GM23338 (cell line): ENCODE measurements at regions not wholly inside any gene's neighbourhood (a gene's known extent, or its start where the extent isn't known, plus 50 kb on each side); places are given as distances from the start of the nearest gene placed in this dataset.

ENCODE experiments used
- ATAC-seq: fragments of 200-7000 bp; cut with Tn5 transposase; 3 replicates; pipeline ENCODE4 v1.9.1; 2020
- DNase-seq: peaks from one replicate; pipeline ENCODE4 v3.0.0-alpha.2; 2015; ENCODE audit warnings: low spot score
- H2AFZ ChIP-seq: fragments of 200-600 bp; sonication (generic); 2 replicates; pipeline ENCODE4 v1.8.0; 2016; ENCODE audit warnings: antibody characterized with exemption, mild to moderate bottlenecking, moderate library complexity
- H3F3A ChIP-seq: fragments of 200-600 bp; sonication (generic); replicated peaks from 2 replicates; pipeline ENCODE4 v1.8.0; 2017; ENCODE audit warnings: antibody characterized with exemption, mixed run types, low read depth
- H3K27ac ChIP-seq: fragments of 200-600 bp; sonication (generic); 2 replicates; pipeline ENCODE4 v1.6.1; 2016; ENCODE audit warnings: low read depth
- H3K27me3 ChIP-seq: fragments of 200-600 bp; sonication (generic); 2 replicates; pipeline ENCODE4 v1.8.0; 2016; ENCODE audit warnings: mild to moderate bottlenecking, mixed run types, moderate library complexity; ENCODE audit not compliant: insufficient read depth
- H3K36me3 ChIP-seq: fragments of 200-600 bp; sonication (generic); 2 replicates; pipeline ENCODE4 v1.8.0; 2016; ENCODE audit warnings: mild to moderate bottlenecking; ENCODE audit not compliant: insufficient read depth
- H3K4me1 ChIP-seq: fragments of 200-600 bp; sonication (generic); 2 replicates; pipeline ENCODE4 v1.8.0; 2016; ENCODE audit warnings: mild to moderate bottlenecking, moderate library complexity; ENCODE audit not compliant: insufficient read depth
- H3K4me2 ChIP-seq: fragments of 200-600 bp; sonication (generic); 2 replicates; pipeline ENCODE4 v1.7.1; 2017; ENCODE audit warnings: mixed run types
- H3K4me3 ChIP-seq: fragments of 200-600 bp; sonication (generic); 2 replicates; pipeline ENCODE4 v1.6.1; 2016; ENCODE audit warnings: mixed run types
- H3K79me2 ChIP-seq: fragments of 200-600 bp; sonication (generic); replicated peaks from 2 replicates; pipeline ENCODE4 v1.8.0; 2017; ENCODE audit warnings: mild to moderate bottlenecking; ENCODE audit not compliant: insufficient read depth
- H3K9me2 ChIP-seq: fragments of 200-600 bp; sonication (generic); 2 replicates; pipeline ENCODE4 v1.8.0; 2017; ENCODE audit not compliant: insufficient read depth
- H4K20me1 ChIP-seq: fragments of 200-600 bp; sonication (generic); replicated peaks from 2 replicates; pipeline ENCODE4 v1.8.0; 2017; ENCODE audit warnings: mild to moderate bottlenecking; ENCODE audit not compliant: insufficient read depth
- H3K27ac Mint-ChIP-seq: 2 replicates; pipeline ENCODE4 v1.8.0; 2020; ENCODE audit warnings: inconsistent platforms, mild to moderate bottlenecking, moderate library complexity, mixed read lengths
- H3K27me3 Mint-ChIP-seq: 3 replicates; pipeline ENCODE4 v1.8.0; 2022; ENCODE audit warnings: low read depth, mild to moderate bottlenecking, moderate library complexity, mixed read lengths, inconsistent platforms; ENCODE audit not compliant: insufficient read depth, poor library complexity
- H3K36me3 Mint-ChIP-seq: 3 replicates; pipeline ENCODE4 v1.8.0; 2021; ENCODE audit warnings: low read depth, mild to moderate bottlenecking, inconsistent platforms, moderate library complexity, mixed read lengths
- H3K4me1 Mint-ChIP-seq: 3 replicates; pipeline ENCODE4 v1.8.0; 2020; ENCODE audit warnings: mild to moderate bottlenecking, inconsistent platforms, mixed read lengths
- H3K4me3 Mint-ChIP-seq: 3 replicates; pipeline ENCODE4 v1.8.0; 2021; ENCODE audit warnings: moderate library complexity, mild to moderate bottlenecking, inconsistent platforms, mixed read lengths
- H3K9me3 Mint-ChIP-seq: 3 replicates; pipeline ENCODE4 v1.8.0; 2020; ENCODE audit warnings: moderate library complexity, mild to moderate bottlenecking, inconsistent platforms, mixed read lengths
- CTCF ChIP-seq, 2 experiments: fragments of 200-600 bp in 1 of 2; sonication (generic) in 1 of 2; conservative IDR thresholded peaks; 2 replicates each; pipeline versions ENCODE4 v1.5.1 to v1.6.1; 2016 to 2017; ENCODE audit warnings: antibody characterized with exemption in 2 of 2, low read depth in 2 of 2, mild to moderate bottlenecking in 2 of 2, moderate library complexity in 1 of 2
- ETS1 ChIP-seq: IDR thresholded peaks from 2 replicates; pipeline ENCODE4 v1.6.1; 2016; ENCODE audit warnings: antibody characterized with exemption
- EZH2 ChIP-seq: fragments of 200-600 bp; sonication (generic); IDR thresholded peaks from one replicate; pipeline ENCODE4 v1.8.0; 2017; ENCODE audit warnings: antibody characterized with exemption, mild to moderate bottlenecking, low read depth; ENCODE audit not compliant: unreplicated experiment
- JUNB ChIP-seq: IDR thresholded peaks from one replicate; pipeline ENCODE4 v1.6.1; 2016; ENCODE audit warnings: antibody characterized with exemption; ENCODE audit not compliant: unreplicated experiment
- NANOG ChIP-seq: IDR thresholded peaks from 2 replicates; pipeline ENCODE4 v1.6.1; 2016; ENCODE audit warnings: antibody characterized with exemption, borderline replicate concordance
- POLR2AphosphoS5 ChIP-seq: IDR thresholded peaks from 2 replicates; pipeline ENCODE4 v1.6.1; 2016; ENCODE audit warnings: antibody characterized with exemption, low read depth
- REST ChIP-seq: IDR thresholded peaks from one replicate; pipeline ENCODE4 v1.6.1; 2018; ENCODE audit warnings: antibody characterized with exemption; ENCODE audit not compliant: unreplicated experiment
- STAT1 ChIP-seq: IDR thresholded peaks from one replicate; pipeline ENCODE4 v1.6.1; 2016; ENCODE audit warnings: antibody characterized with exemption; ENCODE audit not compliant: unreplicated experiment
- ZNF114 ChIP-seq: fragments of 250-450 bp; sonication (Bioruptor Pico); IDR thresholded peaks from 2 replicates; pipeline ENCODE4 v1.5.0; 2020; ENCODE audit warnings: mild to moderate bottlenecking, moderate library complexity
- ZNF331 ChIP-seq: fragments of 250-450 bp; sonication (Bioruptor Pico); IDR thresholded peaks from 2 replicates; pipeline ENCODE4 v1.5.0; 2020; ENCODE audit warnings: low read depth, mild to moderate bottlenecking, moderate library complexity
- ZNF462 ChIP-seq: fragments of 250-450 bp; sonication (Bioruptor Pico); IDR thresholded peaks from 2 replicates; pipeline ENCODE4 v1.5.0; 2020; ENCODE audit warnings: mild to moderate bottlenecking, moderate library complexity

- TF ChIP-seq ZNF462 (CRISPR knock-in tag): no peak
- no peak for TF ChIP-seq NANOG
- TF ChIP-seq POLR2AphosphoS5: no peak
- TF ChIP-seq EZH2: no peak
- no peak for TF ChIP-seq ZNF114 (CRISPR knock-in tag)
- TF ChIP-seq ETS1: no peak
- TF ChIP-seq STAT1: no peak
Measured at GRCh38 chr4:126956184-126956897, 676.4 kb upstream of the INTU start (continued).

GRCh38 chr4:126957556-126957955 is 675.2 kb upstream of the INTU start:
- no peaks in the 10 kb centered on the region for H3F3A ChIP-seq
- no peak overlapping the region for H3K27ac ChIP-seq
- peaks cover 12% of the 10 kb centered on the region for H3K4me1 Mint-ChIP-seq
- H3K9me2 ChIP-seq: no peaks in the 10 kb centered on the region
- H3K4me3 ChIP-seq: no peak overlapping the region
- H3K27me3 Mint-ChIP-seq: no peaks in the 10 kb centered on the region
- no peaks in the 10 kb centered on the region for H3K36me3 ChIP-seq
- ATAC-seq (no peak), DNase-seq (no peak)
- no peaks in the 10 kb centered on the region for H3K36me3 Mint-ChIP-seq
- H4K20me1 ChIP-seq: no peaks in the 10 kb centered on the region
- H2AFZ ChIP-seq: peak overlapping the region; percentile 16; the same call in 1 of the 2 replicates
- H3K79me2 ChIP-seq: no peaks in the 10 kb centered on the region
- no peaks in the 10 kb centered on the region; the same call in 2 of the 3 replicates for H3K9me3 Mint-ChIP-seq
- no peak overlapping the region for H3K4me3 Mint-ChIP-seq
- H3K27me3 ChIP-seq: no peaks in the 10 kb centered on the region
- no peak overlapping the region for H3K27ac Mint-ChIP-seq
- H3K4me1 ChIP-seq: peaks cover 6% of the 10 kb centered on the region; the same call in 1 of the 2 replicates
- no peak overlapping the region for H3K4me2 ChIP-seq
- TF ChIP-seq ETS1: no peak
- no peak for TF ChIP-seq ZNF114 (CRISPR knock-in tag)
- no peak for TF ChIP-seq REST
- TF ChIP-seq CTCF (conservative IDR thresholded peaks at IDR 0.05; ENCODE audit: low read depth in 2 of 2): no peak
- no peak for TF ChIP-seq NANOG
- TF ChIP-seq ZNF331: no peak
- no peak for TF ChIP-seq JUNB
